ENCODE measurements at regions not wholly inside any gene's neighbourhood (a gene's known extent, or its start where the extent isn't known, plus 50 kb on each side); places are given as distances from the start of the nearest gene placed in this dataset.
"Not testable (repeated sequence)": the region's sequence is repeated elsewhere in the genome, so short reads cannot be mapped to it uniquely, and the experiment has no call there.

- intact Hi-C loops (cut with DNase I): no loop called here
- Histone ChIP-seq H3K27me3 (ENCODE audit: low read depth) (no peaks in the 10 kb centered on the region), H3K27ac (no peak overlapping the region), H3K9me3 (no peaks in the 10 kb centered on the region), H3K4me1 (no peaks in the 10 kb centered on the region), H3K36me3 (no peaks in the 10 kb centered on the region), H3K4me3 (no peak overlapping the region)
- no peak for DNase-seq
- no peak for TF ChIP-seq CTCF (IDR thresholded peaks at IDR 0.05)
- ATAC-seq: no peak
Observed at GRCh38 chr6:141521440-141521839, 611.3 kb upstream of the GJE1 start.

GRCh38 chr6:141513830-141514229 is 618.9 kb upstream of the GJE1 start:
- Histone ChIP-seq H3K9me3 (no peaks in the 10 kb centered on the region), H3K27ac (no peak overlapping the region), H3K36me3 (no peaks in the 10 kb centered on the region), H3K4me3 (no peak overlapping the region), H3K27me3 (ENCODE audit: low read depth) (no peaks in the 10 kb centered on the region), H3K4me1 (no peaks in the 10 kb centered on the region)
- DNase-seq (no peak), ATAC-seq (no peak)
- no peak for TF ChIP-seq CTCF (IDR thresholded peaks at IDR 0.05)
- intact Hi-C loops (cut with DNase I): no loop called here

DNA sequence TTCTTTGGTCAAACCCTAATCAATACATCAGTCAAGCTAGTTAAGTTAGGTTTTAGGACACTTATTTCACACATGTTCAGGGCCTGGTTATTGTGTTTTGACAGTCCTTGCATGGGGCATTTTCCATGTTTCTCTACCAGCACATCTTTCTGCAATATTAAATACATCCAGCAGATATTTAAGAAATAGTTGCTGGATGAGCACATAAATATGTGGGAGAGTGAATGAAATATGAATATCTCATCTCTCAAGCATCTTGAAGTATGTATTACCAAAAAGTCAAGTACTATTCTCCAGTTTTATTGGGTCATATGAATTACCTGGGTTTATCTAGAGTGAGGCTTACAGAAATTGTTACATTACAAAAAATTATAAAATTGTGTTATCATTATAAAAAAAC is 621.9 kb upstream of the GJE1 start:
- Histone ChIP-seq H3K27ac (no peak overlapping the region), H3K27me3 (ENCODE audit: low read depth) (no peaks in the 10 kb centered on the region), H3K4me3 (no peak overlapping the region), H3K9me3 (peaks cover 10% of the 10 kb centered on the region), H3K4me1 (no peaks in the 10 kb centered on the region), H3K36me3 (no peaks in the 10 kb centered on the region)
- intact Hi-C loops (cut with DNase I): no loop called here
- TF ChIP-seq CTCF (IDR thresholded peaks at IDR 0.05): no peak
- no peak for ATAC-seq
- no peak for DNase-seq

GRCh38 chr6:141506062-141506461 is 626.7 kb upstream of the GJE1 start:
- ATAC-seq; H3K27ac ChIP-seq; H3K4me1 ChIP-seq; H3K36me3 ChIP-seq; DNase-seq; H3K4me3 ChIP-seq; intact Hi-C loops (cut with DNase I); H3K27me3 ChIP-seq (ENCODE audit: low read depth): not testable (repeated sequence)
- H3K9me3 ChIP-seq: peaks cover 17% of the 10 kb centered on the region

DNA sequence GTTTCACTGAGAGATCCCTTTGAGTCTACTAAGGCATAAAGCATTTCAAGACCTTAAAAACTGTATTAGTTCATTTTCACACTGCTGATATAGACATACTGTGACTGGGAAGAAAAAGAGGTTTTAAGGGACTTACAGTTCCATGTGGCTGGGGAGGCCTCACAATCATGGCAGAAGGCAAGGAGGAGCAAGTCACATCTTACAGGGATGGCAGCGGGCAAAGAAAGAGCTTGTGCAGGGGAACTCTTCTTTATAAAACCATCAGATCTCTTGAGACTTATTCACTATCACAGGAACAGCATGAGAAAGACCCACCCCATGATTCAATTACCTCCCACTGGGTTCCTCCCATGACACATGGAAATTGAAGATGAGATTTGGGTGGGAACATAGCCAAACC is 628.4 kb upstream of the GJE1 start:
- H3K27me3 ChIP-seq (ENCODE audit: low read depth); intact Hi-C loops (cut with DNase I); H3K4me1 ChIP-seq; H3K36me3 ChIP-seq; H3K4me3 ChIP-seq; ATAC-seq; H3K27ac ChIP-seq; DNase-seq: not testable (repeated sequence)
- H3K9me3 ChIP-seq: peaks cover 17% of the 10 kb centered on the region

- DNase-seq: no peak
- H3K27ac ChIP-seq: no peak overlapping the region
- H3K36me3 ChIP-seq: no peaks in the 10 kb centered on the region
- intact Hi-C loops (cut with DNase I): no loop called here
- H3K27me3 ChIP-seq (ENCODE audit: low read depth): no peaks in the 10 kb centered on the region
- peaks cover 15% of the 10 kb centered on the region for H3K9me3 ChIP-seq
- TF ChIP-seq CTCF (IDR thresholded peaks at IDR 0.05): no peak
- ATAC-seq: no peak
- no peak overlapping the region for H3K4me3 ChIP-seq
- H3K4me1 ChIP-seq: no peaks in the 10 kb centered on the region
Observed at GRCh38 chr6:141501616-141502015, 631.1 kb upstream of the GJE1 start.

DNA sequence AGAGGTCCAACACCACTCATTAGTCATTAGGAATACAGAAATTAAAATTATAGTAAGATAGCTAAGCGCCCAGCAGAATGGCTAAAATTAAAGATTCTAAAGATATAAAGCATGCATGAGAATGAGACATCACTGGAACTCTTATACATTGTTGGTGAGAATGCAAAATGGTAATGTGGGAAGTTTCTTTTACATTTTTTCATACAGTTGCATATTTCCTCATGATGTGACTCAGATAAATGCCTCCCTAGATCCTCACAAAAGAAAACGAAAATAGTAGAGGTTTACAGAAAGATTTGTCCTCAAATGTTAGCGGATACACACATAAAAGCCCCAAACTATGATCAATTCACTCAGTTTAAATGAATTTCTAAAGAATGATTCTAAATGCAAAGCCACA is 633.7 kb upstream of the GJE1 start:
- Histone ChIP-seq H3K4me1 (no peaks in the 10 kb centered on the region), H3K36me3 (no peaks in the 10 kb centered on the region), H3K4me3 (no peak overlapping the region), H3K27me3 (ENCODE audit: low read depth) (no peaks in the 10 kb centered on the region), H3K9me3 (no peaks in the 10 kb centered on the region), H3K27ac (no peak overlapping the region)
- DNase-seq: no peak
- intact Hi-C loops (cut with DNase I): no loop called here
- ATAC-seq: no peak
- TF ChIP-seq CTCF (IDR thresholded peaks at IDR 0.05): no peak

Measured in lower lobe of right lung (tissue), 2 donors.